ENCODE measurements at regions not wholly inside any gene's neighbourhood (a gene's known extent, or its start where the extent isn't known, plus 50 kb on each side); places are given as distances from the start of the nearest gene placed in this dataset.

- no peak for DNase-seq (ENCODE audit: low read depth in 1 of 2, low spot score in 1 of 2)
- no peak for TF ChIP-seq JUND (IDR thresholded peaks at IDR 0.05; ENCODE audit: low read depth)
- in situ Hi-C loops (cut with HindIII; ENCODE audit: low pct_unique_long_range_greater_than_20kb, low sequenced_read_pairs): no loop called here
These were observed 99.2 kb upstream of the FGF3 start for GRCh38 chr11:69918231-69918937.

GRCh38 chr11:69918938-69919650 lies 99.9 kb upstream of the FGF3 start:
- DNase-seq (ENCODE audit: low read depth in 1 of 2, low spot score in 1 of 2): peak; percentile 75 to 78
- in situ Hi-C loops (cut with HindIII; ENCODE audit: low pct_unique_long_range_greater_than_20kb, low sequenced_read_pairs): no loop called here
- no peak for TF ChIP-seq JUND (IDR thresholded peaks at IDR 0.05; ENCODE audit: low read depth)

GRCh38 chr11:69919659-69920344 lies 100.6 kb upstream of the FGF3 start:
- TF ChIP-seq JUND (IDR thresholded peaks at IDR 0.05; ENCODE audit: low read depth): no peak
- DNase-seq (ENCODE audit: low read depth in 1 of 2, low spot score in 1 of 2): no peak
- in situ Hi-C loops (cut with HindIII; ENCODE audit: low pct_unique_long_range_greater_than_20kb, low sequenced_read_pairs): no loop called here

GRCh38 chr11:69920345-69921127 lies 101.3 kb upstream of the FGF3 start:
- no peak for DNase-seq (ENCODE audit: low read depth in 1 of 2, low spot score in 1 of 2)
- in situ Hi-C loops (cut with HindIII; ENCODE audit: low pct_unique_long_range_greater_than_20kb, low sequenced_read_pairs): no loop called here
- TF ChIP-seq JUND (IDR thresholded peaks at IDR 0.05; ENCODE audit: low read depth): no peak

GRCh38 chr11:69921128-69922014 lies 102.2 kb upstream of the FGF3 start:
- in situ Hi-C loops (cut with HindIII; ENCODE audit: low pct_unique_long_range_greater_than_20kb, low sequenced_read_pairs): no loop called here
- TF ChIP-seq JUND (IDR thresholded peaks at IDR 0.05; ENCODE audit: low read depth): no peak
- no peak for DNase-seq (ENCODE audit: low read depth in 1 of 2, low spot score in 1 of 2)

GRCh38 chr11:69922015-69922595 lies 102.9 kb upstream of the FGF3 start:
- no peak for TF ChIP-seq JUND (IDR thresholded peaks at IDR 0.05; ENCODE audit: low read depth)
- in situ Hi-C loops (cut with HindIII; ENCODE audit: low pct_unique_long_range_greater_than_20kb, low sequenced_read_pairs): no loop called here
- no peak for DNase-seq (ENCODE audit: low read depth in 1 of 2, low spot score in 1 of 2)

- in situ Hi-C loops (cut with HindIII; ENCODE audit: low pct_unique_long_range_greater_than_20kb, low sequenced_read_pairs): no loop called here
- TF ChIP-seq JUND (IDR thresholded peaks at IDR 0.05; ENCODE audit: low read depth): no peak
- no peak for DNase-seq (ENCODE audit: low read depth in 1 of 2, low spot score in 1 of 2)
These were observed 103.4 kb upstream of the FGF3 start for GRCh38 chr11:69922596-69923111.

- no peak for TF ChIP-seq JUND (IDR thresholded peaks at IDR 0.05; ENCODE audit: low read depth)
- in situ Hi-C loops (cut with HindIII; ENCODE audit: low pct_unique_long_range_greater_than_20kb, low sequenced_read_pairs): no loop called here
- DNase-seq (ENCODE audit: low read depth in 1 of 2, low spot score in 1 of 2): no peak
These were observed 104.0 kb upstream of the FGF3 start for GRCh38 chr11:69923196-69923595.

- no peak for TF ChIP-seq JUND (IDR thresholded peaks at IDR 0.05; ENCODE audit: low read depth)
- in situ Hi-C loops (cut with HindIII; ENCODE audit: low pct_unique_long_range_greater_than_20kb, low sequenced_read_pairs): no loop called here
- DNase-seq (ENCODE audit: low read depth in 1 of 2, low spot score in 1 of 2): no peak
These were observed 104.6 kb upstream of the FGF3 start for GRCh38 chr11:69923641-69924307.

GRCh38 chr11:69924308-69925161 lies 105.3 kb upstream of the FGF3 start:
- DNase-seq (ENCODE audit: low read depth in 1 of 2, low spot score in 1 of 2): no peak
- no peak for TF ChIP-seq JUND (IDR thresholded peaks at IDR 0.05; ENCODE audit: low read depth)
- in situ Hi-C loops (cut with HindIII; ENCODE audit: low pct_unique_long_range_greater_than_20kb, low sequenced_read_pairs): no loop called here

Data from T47D (cell line).